CD4-positive, alpha-beta T cell treated with Interferon alpha-2 for 1 hour (primary cell): ENCODE measurements at regions not wholly inside any gene's neighbourhood (a gene's known extent, or its start where the extent isn't known, plus 50 kb on each side); places are given as distances from the start of the nearest gene placed in this dataset.

ENCODE experiments used
- DNase-seq, 2 donors: peaks; one replicate each; pipeline ENCODE4 v3.0.0-alpha.2; 2020 to 2022

DNA sequence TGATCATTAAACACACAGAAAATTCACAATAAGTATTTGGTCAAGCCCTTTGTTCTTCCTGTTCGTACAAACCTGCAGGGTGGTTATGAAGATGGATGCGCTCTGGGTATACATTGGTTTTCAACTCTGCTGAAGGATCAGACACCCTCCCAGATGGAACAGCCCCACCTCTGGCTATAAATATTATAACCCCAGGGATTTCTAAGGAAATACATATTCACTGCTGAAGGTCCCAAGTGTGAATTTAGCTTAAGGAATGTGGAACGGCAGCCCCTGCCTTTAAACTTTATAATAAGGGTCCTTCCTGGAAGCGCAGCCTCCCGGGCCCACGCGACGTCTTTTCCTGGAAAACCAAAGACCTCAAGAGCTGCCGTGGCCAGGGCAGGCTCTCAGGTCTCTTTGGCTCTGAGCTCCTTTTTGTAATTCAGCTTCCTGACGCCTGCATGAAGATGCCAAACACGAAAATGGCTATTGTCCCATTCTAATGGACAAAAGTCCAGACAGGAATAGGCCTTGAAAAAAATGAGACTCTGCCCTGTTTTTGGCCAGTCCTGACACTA, 172.4 kb upstream of the SSTR4 start:
- DNase-seq: no peak

GRCh38 chr20:22863826-22864225, 171.3 kb upstream of the SSTR4 start:
- no peak for DNase-seq

DNA sequence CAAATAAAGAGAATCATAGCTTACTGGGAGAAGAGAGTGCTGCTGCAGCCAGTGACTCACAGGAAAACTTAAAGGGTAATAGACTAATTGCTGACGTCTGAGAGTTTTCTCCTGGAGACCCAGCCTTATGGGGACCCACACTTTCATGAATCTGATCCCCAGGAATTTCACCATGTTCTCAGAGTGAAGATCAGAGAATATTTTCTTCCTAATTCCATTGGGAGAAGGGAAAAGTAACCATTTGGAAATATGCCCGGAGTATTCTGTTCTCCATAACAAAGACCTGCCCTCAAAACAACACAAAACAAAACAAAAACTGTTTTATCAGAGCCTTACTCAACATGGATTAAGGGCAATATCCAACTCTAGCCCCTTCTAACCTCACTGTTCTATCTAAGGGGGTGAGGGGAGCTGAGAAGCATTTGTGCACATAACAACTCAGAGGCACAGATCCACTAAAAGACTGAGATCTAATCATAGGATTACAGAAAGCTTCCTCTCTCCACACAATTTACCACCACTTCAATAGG, 168.2 kb upstream of the SSTR4 start:
- DNase-seq: no peak

- no peak for DNase-seq
Measured at GRCh38 chr20:22878166-22878565, 156.9 kb upstream of the SSTR4 start.

GRCh38 chr20:22880277-22880676, 154.8 kb upstream of the SSTR4 start:
- no peak for DNase-seq

DNA sequence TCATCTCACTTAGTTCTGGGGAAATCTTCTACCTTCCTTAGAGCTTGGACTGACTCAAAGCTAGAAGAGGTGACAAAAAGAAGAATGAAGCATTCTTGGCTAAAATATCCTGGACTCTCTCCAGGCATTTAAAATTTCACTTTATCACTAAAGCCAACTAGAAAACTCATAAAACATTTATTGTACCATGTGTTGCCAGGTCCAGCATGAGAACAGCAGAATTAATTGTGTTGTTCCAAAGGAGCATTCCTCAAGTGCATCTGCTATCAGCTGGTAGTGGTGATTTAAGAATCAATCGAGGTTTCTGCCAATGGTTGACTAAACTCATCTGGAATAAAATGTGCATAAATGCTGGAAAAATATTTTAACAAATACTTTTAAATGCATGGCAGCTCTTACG, 147.3 kb upstream of the SSTR4 start:
- no peak for DNase-seq

GRCh38 chr20:22890594-22891300, 144.4 kb upstream of the SSTR4 start:
- no peak for DNase-seq

GRCh38 chr20:22901164-22901563, 133.9 kb upstream of the SSTR4 start:
- no peak for DNase-seq

- no peak for DNase-seq
Measured at GRCh38 chr20:22901921-22902320, 133.2 kb upstream of the SSTR4 start.

DNA sequence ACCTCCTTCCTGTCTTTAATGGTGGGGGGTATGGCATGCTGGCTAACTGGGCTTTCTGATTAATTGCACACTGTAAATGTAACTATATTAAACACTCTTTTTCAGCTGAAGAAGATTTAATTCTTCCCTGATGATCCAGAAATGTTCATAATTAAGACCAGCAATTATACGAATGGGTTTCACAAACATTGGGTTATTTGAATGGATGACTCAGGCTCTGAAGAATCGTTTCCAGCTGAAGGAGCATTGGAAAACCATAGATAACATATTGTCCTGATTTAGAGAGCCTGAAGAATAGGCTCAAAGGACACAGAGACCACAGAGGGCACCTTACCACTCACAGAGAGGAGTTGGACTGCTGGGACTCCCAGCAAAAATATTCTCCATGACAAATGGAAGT, 130.7 kb upstream of the SSTR4 start:
- DNase-seq: no peak

GRCh38 chr20:22904905-22905304, 130.2 kb upstream of the SSTR4 start:
- no peak for DNase-seq

DNA sequence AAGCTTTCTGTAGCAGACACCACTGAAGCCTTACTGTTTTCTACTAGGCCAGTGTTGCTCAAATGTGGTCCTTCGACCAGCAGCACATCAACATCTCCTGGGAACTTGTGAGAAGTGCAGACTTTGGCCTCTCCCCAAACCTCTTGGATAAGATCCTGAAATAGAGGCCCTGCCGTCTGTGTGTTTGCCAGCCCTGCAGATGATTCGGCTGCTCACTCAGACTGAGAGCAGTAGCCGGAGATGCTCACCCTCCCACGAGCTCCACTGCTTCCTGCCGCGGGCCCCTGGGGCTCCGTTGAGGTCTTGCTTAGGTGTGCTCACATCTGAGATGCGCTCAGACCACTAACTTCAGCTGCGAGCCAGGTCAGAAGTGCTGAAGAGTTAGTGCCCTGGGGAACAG, 129.5 kb upstream of the SSTR4 start:
- DNase-seq: no peak

GRCh38 chr20:22908437-22908836, 126.7 kb upstream of the SSTR4 start:
- DNase-seq: no peak

- no peak for DNase-seq
Measured at GRCh38 chr20:22908944-22909343, 126.2 kb upstream of the SSTR4 start.

DNA sequence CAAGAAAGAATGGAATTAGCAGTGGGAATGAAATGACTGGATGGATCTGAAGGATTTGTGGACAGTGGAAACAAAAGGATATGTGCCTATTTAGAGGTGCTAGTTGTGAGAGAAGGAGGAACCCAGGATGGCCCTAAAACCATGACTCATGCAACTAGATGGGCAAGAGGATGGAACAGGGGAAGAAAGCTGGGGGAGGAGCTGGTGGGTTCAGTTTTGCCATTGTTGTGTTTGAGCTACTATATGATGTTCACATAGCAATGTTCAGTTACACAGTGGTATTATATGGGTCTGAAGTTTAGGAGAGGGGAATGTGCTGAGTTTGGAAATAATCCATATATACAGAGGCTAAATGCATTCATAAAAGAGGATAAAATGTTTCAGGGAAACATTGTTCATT, 125.7 kb upstream of the SSTR4 start:
- DNase-seq: no peak

DNA sequence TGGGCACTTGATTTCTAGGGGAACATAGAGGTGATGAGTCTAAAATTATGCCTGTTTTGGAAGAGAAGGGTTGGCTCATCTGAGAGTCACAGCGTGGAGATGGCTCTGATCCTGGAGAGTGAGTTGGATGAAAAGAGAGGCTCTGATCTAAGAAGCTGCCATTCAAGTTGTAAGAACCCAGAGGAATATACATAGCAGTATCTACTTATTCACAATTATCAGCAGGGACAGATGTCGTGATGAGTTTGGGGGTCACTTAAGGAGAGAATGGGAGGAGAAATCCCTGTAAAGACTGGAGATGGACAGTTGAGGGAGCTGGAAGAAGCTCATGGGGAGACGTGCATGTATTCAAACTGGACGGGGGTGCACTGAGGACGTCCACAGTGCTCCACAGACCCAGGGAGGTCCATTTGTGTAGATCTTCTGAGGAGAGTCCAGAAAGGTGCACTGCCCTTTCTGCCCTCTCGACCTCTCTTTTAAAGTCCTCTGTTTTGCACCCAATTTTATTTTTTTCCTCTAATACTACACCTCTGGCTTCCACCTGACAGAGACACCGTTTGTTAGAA, 124.7 kb upstream of the SSTR4 start:
- no peak for DNase-seq

DNA sequence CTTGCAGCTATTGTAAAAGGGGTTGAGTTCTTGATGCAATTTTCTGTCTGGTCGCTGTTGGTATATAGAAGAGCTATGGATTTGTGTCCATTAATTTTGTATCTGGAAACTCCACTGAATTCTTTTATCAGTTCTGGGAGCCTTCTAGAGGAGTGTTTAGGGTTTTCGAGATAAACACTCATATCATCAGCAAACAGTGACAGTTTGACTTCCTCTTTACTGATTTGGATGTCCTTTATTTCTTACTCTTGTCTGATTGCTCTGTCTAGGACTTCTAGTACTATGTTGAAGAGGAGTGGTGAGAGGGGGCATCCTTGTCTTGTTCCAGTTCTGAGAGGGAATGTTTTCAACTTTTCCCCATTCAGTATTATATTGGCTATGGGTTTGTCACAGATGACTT, 120.8 kb upstream of the SSTR4 start:
- no peak for DNase-seq

- DNase-seq: no peak
Measured at GRCh38 chr20:22915512-22915911, 119.6 kb upstream of the SSTR4 start.

DNA sequence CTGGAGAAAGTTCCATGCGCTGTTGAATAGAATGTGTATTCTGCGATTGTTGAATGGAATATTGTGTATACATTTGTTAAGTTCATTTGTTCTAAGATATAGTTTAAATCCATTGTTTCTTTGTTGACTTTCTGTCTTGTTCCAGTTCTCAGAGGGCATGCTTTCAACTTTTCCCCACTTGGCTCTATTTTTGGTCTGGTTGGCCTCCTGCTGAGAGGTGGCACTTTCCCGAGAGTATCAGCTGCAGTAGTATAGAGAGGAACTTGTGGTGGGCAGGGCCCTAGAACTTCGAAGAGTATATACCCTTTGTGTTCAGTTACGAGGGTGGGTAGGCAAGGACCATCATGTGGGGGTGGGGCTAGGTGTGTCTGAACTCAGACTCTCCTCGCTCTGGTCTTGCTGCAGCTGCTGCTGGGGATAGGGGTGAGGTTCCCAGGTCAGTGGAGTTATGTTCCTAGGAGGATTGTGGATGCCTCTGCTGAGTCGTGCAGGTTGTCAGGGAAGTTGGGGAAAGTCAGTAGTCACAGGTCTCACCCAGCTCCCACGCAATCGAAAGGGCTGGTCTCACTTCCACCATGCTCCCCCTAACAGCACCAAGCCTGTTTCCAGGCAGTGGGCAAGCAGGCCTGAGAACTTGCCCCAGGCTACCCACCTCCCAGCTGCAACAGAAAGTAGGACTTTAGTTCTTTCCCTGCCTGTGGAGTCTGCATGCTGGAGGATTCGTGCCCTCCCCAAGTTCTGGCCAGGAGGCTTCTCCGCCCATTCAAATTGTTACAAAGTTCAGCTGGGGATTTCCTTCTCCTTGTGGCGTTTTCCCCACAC, 118.9 kb upstream of the SSTR4 start:
- no peak for DNase-seq

- DNase-seq: no peak
Measured at GRCh38 chr20:22918286-22918983, 116.7 kb upstream of the SSTR4 start.

DNA sequence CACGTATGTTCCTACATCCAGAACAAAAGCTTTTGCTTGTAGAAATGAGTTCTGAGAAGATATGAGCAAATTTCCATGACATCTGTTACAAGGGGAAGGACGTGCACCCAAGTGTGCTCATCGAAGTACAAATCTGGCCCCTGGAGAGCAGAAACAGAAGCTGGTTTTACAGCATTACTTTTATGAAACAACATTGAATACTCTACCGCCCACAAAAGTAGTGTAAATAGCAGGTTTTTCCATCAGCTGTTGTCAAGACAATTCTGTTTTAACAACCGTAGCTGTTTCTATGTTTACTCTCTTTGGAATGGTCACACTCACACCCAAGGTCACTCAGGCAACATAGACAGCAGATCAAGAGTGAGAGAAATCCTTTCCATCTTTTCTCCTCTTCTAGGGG, 114.2 kb upstream of the SSTR4 start:
- no peak for DNase-seq

GRCh38 chr20:22921595-22922421, 113.3 kb upstream of the SSTR4 start:
- no peak for DNase-seq
